Stimulated activated CD8-positive, alpha-beta memory T cell treated with anti-CD3 and anti-CD28 coated beads, Interleukin-4, amount 100 ng/mL, for 48 hours (primary cell): ENCODE measurements at regions not wholly inside any gene's neighbourhood (a gene's known extent, or its start where the extent isn't known, plus 50 kb on each side); places are given as distances from the start of the nearest gene placed in this dataset.
"Not testable (repeated sequence)": the region's sequence is repeated elsewhere in the genome, so short reads cannot be mapped to it uniquely, and the experiment has no call there.

Source experiments
- DNase-seq: peaks from one replicate; pipeline ENCODE4 v3.0.0-alpha.2; 2020

DNA sequence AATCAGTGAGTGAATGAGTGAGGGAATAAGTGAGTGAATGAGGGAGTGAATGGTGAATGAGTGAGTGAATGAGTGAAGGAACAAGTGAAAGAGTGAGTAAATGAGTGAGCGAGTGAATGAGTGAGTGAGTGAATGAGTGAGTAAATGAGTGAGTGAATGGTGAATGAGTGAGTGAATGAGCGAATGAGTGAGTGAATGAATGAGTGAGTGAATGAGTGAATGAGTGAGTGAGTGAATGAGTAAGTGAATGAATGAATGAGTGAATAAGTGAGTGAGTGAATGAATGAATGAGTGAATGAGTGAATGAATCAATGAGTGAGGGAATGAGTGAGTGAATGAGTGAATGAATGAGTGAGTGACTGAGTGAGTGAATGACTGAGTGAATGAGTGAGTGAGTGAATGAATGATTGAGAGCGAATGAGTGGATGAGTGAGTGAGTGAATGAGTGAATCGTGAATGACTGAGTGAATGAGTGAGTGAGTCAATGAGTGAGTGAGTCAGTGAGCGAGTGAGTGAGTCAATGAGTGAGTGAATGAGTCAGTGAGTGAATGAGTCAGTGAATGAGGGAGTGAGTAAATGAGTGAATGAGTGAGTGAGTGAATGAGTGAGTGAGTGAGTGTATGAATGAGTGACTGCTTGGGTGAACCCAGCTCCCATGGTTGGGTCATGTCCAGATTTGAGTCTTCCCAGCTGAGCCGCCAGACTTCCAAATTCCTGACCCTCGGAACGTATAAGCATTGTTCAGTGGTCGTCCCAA lies 133.0 kb downstream of the NPIPB11 start:
- not testable (repeated sequence) for DNase-seq

- DNase-seq = not testable (repeated sequence)
Observed at GRCh38 chr16:29271721-29272675, 134.5 kb downstream of the NPIPB11 start.

GRCh38 chr16:29270923-29271322 lies 135.6 kb downstream of the NPIPB11 start:
- not testable (repeated sequence) for DNase-seq

DNA sequence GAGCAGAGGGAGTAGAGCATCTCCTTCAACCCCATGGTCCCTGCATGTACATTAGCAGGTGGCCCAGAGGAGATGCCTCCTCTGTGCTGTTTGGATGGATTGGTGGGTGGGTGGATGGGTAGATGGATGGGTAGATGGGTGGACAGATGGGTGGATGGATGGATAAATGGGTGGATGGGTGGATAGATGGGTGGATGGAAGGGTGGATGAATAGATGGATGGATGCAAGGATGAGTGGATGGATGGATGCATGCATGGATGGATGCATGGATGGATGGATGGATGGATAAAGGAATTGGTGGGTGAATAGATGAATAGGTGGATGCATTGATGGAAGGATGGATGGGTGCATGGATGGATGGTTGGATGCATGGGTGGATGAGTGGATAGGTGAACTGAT lies 136.5 kb downstream of the NPIPB11 start:
- DNase-seq = not testable (repeated sequence)

DNA sequence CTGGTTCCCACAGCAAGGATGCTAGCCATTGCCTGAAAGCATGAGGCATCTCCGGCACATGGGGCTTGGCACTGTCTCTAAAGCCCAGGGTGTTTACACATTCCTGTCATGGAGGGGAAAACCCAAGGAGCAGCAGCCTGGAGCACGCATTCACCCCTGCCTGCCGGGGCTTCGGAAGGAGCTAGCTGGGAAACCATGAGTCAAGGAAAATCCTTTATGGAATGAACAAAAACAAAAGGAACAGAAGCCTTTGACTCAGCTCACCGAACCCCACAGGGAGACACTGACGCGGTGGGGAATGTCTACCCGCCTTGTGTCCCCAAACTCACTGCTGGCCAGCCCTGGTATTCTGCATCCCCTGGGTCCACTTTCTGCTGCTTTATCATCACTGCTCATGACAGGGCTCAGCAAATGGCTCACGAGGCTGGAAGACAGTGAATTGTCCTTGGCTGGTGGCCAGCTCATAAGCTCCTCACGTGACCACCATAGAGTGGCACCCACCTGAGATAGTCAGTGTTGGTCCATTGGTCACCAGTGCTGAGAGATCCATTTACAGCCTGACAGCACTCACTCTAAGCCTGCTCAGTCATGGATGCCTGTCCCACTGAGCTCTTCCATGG lies 137.2 kb downstream of the NPIPB11 start:
- not testable (repeated sequence) for DNase-seq

GRCh38 chr16:29268785-29269191 lies 137.7 kb downstream of the NPIPB11 start:
- not testable (repeated sequence) for DNase-seq

- not testable (repeated sequence) for DNase-seq
Observed at GRCh38 chr16:29268348-29268747, 138.2 kb downstream of the NPIPB11 start.

DNA sequence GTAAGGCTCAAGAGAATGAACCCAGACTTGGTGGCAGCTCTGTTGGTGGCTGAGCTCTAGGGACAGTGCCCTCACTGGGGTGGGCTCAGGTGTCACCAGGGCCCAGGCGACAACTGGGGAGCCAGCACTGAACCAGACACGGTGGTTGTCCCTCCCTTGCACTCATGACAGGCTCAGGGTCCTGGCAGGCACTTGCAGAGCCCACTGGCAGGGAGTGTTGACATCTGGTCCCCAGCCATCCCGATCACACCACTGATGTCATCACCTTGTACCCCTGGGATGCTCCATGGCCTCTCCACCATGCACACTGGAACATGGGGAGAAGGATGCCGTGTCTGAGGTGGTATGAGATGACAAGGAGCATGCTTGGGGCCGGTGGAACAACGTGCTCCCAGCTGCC lies 138.6 kb downstream of the NPIPB11 start:
- DNase-seq = not testable (repeated sequence)

- not testable (repeated sequence) for DNase-seq
Observed at GRCh38 chr16:29267055-29267619, 139.4 kb downstream of the NPIPB11 start.

DNA sequence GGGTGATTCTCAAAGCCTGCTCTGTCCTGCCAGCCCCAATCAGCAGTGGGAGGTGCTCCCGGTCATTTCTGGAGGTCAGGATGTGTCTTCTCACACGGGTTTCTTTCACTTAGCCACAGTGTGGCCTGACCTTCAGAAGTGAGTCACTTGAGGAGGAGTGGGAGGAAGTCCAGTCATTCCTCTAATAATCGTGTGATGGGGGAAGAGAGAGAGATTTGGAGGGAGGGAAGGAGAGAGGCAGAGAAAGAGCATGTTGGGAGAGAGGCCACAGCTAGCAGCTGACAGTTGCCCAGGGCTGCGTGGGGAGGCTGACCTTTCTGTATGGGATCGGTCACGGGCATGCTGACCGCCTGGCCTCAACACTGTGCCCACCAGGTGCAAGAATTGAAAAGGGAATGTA lies 139.9 kb downstream of the NPIPB11 start:
- not testable (repeated sequence) for DNase-seq

GRCh38 chr16:29265255-29265853 lies 141.2 kb downstream of the NPIPB11 start:
- peak; percentile 61 for DNase-seq

DNA sequence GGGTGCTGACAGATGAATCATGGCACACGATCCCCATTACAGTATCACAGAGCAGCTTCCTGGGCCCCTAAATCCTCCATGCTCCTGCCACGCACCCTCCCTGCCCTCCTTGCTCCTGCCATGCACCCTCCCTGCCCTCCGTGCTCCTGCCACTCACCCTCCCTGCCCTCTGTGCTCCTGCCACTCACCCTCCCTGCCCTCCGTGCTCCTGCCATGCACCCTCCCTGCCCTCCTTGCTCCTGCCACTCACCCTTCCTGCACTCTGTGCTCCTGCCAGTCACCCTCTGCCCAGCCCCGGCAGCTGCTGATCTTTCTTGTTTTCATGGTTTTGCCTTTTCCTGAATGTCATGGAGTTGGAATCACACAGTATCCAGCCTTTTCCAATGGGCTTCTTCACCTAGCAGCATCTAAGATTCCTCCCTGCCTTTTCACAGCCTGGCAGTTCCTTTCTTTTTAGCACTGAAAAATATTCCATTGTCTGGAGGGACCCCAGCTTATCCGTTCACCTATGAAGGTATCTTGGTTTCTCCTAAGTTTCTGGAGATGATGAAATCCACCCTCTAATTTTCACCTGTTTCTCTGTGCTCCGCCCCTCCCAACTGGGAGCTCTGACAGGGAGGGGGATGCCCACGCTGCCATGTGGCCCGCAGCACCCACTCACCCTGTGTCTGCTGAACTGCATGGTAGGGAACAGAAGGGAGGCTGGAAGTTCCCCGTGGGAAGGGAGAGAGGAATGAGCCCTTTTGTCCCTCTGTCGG lies 142.3 kb downstream of the NPIPB11 start:
- not testable (repeated sequence) for DNase-seq

- not testable (repeated sequence) for DNase-seq
Observed at GRCh38 chr16:29262725-29263124, 143.8 kb downstream of the NPIPB11 start.

DNA sequence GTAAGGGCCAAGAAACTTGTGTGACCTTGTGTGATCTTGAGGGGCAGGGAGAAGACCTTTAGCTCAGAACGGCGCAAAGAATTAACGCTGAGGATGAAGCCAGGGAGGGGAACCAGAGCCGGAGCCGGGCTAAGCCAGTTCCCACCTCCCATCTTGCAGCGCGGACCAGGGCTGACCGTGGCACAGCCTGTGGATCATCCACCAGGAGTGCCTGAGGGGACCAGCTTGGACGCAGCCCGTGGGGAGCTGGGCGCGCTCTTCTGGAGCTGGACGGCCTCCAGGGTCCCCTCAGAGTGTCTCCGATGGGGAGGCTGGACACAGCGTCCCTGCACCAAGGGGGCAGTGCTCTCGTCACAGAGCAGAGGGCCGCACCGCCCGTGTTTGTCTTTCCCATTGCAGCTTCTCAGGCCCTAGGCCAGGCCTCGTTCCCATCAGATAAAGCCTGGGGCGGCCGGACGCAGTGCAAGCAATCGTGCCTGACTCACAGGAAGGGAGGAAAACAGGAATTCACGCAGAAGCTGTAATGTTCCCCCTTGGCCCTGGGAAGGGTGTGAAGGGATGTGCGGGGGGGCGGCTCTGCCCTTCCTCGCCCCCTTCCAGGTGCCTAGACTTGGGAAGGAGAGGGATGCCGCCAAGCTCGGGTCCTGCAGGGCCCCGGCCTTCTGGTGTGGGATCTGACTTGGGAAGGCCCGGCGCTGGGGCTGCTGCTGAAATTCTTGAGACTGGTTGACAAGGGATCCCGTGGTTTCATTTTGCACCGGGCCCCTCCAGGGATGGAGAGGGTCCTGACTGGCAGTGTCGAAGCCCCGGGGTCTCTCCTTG lies 144.9 kb downstream of the NPIPB11 start:
- not testable (repeated sequence) for DNase-seq

DNA sequence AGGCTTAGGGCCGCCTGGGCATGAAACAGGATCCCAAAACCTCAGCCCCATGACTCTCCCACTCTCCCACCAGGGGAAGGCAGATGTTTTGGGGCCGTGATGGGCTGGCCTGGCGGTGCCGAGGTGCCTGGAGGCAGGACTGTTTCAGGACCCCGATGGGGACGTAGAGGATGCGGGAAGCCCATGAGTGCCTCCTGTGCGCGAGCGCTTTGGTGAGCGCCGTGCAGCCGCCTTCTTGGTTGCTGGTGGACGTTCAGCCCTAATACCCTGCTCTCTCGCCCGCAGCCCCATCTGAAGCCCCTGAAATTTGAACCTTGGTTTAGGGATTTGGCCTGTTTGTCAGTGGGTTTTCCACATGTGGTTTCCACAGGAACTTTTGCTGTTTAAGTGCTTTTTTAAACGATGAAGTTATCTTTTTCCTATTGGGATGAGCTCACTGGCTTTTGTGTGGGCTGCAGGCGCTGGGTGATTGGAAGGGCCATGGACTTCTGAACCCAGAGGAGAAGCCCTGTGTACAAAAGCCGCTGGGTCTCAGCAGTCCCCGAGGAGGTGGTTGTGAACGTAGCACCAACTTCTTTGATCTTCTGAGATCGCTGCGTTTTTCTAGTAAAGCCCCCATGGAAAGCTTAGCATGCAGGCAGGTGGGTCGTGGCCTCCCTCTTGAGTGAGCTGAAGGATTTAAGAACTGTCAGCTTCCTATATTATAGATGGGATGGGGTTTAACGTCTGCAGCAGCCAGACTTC lies 145.7 kb downstream of the NPIPB11 start:
- DNase-seq = not testable (repeated sequence)

DNA sequence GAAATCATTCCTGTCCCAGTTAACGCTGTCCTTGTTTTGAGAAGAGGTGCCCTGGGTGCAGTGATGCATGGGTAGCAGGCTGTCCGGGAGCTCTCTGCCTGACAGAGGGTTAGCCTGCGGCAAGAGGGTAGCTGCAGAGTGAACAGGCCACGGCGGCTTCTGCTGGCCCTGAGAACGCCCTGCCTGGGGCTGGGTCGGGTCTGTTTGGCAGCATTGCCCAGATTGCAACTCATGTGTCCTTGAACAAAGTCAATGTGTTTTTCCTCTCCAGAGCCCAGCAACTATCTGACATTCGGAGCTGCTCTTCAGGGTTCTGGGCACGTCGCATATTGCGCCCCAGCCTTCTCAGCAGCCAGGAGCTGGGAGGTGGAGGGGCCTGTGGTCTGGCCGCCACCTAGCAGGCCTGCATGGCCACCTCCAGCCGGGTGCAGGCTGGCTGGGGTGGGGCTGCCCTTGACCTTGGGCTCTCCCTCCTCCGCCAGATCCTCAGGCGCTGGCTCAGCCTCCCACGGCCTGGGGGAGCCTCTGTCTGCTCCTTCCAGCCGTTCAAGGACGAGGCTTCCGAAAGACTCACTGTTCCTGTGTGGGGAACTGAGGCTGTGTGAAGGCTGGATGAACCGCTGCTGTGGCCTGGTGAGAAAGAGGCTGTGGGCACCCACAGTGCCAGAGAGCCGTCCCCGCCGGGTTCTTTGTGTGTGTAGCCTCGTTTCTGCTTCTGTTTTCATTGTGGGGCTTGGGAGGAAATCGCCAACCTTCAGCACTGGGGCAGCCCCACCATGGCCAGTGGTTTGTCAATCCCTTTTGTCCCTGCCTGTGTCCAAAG lies 146.7 kb downstream of the NPIPB11 start:
- DNase-seq = not testable (repeated sequence)

GRCh38 chr16:29258946-29259634 lies 147.4 kb downstream of the NPIPB11 start:
- DNase-seq = not testable (repeated sequence)
